Fibroblast of the aortic adventitia (primary cell): ENCODE measurements at regions not wholly inside any gene's neighbourhood (a gene's known extent, or its start where the extent isn't known, plus 50 kb on each side); places are given as distances from the start of the nearest gene placed in this dataset.

Experiments used
- DNase-seq: peaks from one replicate; pipeline ENCODE4 v3.0.0-alpha.2; 2010; ENCODE audit warnings: low read depth
- H3K4me3 ChIP-seq: 2 replicates; pipeline ENCODE4 v1.5.1; 2011; ENCODE audit warnings: low read depth, mild to moderate bottlenecking, control low read depth, low read length, moderate library complexity
- TF ChIP-seq, protein P1 (sequence below): IDR thresholded peaks from 2 replicates; pipeline ENCODE4 v1.5.1; 2011; ENCODE audit warnings: mild to moderate bottlenecking, low read length, control low read depth, inconsistent platforms; ENCODE audit not compliant: insufficient read depth

DNA sequence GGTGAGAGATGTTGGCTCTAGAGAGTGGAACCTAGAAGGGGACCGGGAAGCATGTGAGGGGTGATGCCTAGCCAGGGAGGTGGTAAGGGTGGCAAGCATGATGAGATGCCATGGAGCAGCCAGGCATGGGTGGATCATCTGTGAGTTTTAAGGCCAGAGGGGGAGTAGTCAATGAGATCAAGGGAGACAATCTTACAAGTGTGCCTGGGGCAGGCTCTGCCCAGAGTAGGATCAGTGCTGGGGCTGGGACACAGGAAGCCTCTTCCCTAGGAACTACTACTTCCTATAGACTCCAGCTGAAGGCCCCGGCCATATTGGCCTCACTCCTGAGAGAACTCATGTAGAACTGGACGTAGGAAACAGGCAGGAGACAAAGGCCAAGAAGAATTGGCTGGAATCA is 192.4 kb upstream of the CSF3R start:
- TF ChIP-seq, protein P1, sequence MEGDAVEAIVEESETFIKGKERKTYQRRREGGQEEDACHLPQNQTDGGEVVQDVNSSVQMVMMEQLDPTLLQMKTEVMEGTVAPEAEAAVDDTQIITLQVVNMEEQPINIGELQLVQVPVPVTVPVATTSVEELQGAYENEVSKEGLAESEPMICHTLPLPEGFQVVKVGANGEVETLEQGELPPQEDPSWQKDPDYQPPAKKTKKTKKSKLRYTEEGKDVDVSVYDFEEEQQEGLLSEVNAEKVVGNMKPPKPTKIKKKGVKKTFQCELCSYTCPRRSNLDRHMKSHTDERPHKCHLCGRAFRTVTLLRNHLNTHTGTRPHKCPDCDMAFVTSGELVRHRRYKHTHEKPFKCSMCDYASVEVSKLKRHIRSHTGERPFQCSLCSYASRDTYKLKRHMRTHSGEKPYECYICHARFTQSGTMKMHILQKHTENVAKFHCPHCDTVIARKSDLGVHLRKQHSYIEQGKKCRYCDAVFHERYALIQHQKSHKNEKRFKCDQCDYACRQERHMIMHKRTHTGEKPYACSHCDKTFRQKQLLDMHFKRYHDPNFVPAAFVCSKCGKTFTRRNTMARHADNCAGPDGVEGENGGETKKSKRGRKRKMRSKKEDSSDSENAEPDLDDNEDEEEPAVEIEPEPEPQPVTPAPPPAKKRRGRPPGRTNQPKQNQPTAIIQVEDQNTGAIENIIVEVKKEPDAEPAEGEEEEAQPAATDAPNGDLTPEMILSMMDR: no peak
- H3K4me3 ChIP-seq: no peak overlapping the region
- no peak for DNase-seq

DNA sequence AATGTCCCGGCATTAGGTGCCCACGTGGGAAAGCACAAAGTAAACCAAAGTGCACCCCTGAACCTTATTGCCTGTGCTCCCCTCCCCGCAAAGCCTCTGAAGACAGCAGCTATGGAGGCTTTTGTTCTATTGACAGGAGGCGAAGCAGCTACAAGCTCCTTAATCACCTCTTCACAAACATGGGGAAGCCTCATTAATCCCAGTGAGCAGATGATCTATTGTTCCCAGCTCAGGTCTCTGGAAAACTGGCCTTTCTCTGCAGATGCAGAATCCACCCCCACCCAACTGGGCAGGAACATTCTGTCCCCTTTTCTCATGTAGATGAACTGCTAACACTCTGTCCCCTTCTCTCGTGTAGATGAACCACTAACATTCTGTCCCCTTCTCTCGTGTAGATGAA is 190.5 kb upstream of the CSF3R start:
- H3K4me3 ChIP-seq: no peak overlapping the region
- DNase-seq: no peak
- TF ChIP-seq, protein P1: no peak

DNA sequence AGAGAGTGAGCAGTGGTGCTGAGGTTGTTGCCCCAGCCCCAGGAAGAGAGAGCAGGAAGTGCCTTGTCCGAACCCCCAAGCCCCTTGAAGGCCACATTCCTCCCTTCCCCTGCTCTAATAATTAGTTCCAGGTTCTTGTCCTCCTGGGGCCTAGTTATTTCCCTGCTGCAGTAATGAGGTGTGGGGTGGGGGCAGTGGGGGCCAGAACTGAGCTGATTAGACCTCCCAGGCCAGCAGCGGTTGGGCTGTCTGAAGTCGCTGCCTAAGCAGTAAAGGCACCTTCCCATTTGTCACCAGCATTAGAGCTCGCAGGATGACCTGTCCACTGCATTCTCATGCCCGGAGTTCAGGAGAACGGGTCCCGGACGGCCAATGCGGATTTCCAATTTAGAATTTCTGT is 186.5 kb upstream of the CSF3R start:
- DNase-seq: no peak
- no peak overlapping the region for H3K4me3 ChIP-seq
- TF ChIP-seq, protein P1: no peak

DNA sequence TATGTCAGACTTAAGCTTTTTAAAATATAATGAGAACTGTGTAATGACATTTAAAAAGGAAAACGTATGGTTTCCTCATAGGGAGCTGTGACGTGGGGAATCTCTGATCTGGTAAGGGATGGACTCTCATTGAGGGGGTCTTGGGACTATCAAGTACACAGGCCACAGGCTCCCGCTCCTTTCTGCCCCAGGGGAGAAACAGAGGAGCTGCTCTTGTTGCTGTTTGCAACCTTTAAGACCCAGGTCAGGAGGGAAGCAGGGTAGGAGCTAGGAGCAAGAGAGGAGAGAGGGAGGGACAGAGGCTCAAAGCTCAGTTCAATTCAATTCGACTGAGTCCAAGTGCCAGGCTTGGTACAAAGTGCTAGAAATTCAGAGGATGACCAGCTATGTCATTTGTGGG is 185.1 kb upstream of the CSF3R start:
- no peak overlapping the region for H3K4me3 ChIP-seq
- TF ChIP-seq, protein P1: no peak
- no peak for DNase-seq

DNA sequence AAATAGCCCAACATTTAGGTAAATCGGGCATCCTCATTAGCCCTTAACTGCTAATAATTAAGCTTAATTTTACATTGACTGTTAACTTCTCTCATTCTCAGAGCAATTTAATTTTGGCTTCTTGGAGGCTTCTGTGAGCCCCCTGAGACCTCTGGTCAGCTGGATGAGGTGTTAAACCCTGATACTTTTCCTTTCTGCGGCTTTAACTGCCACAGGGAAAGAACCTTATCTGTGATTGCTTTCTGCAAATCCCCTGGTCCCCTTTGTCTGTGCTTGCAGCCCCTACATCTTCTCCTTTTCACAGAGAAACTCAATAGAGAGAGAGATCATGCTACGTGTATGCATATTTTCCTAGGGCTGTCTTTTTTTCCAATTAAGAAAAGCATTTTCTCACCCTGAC is 184.5 kb upstream of the CSF3R start:
- TF ChIP-seq, protein P1: no peak
- no peak for DNase-seq
- no peak overlapping the region for H3K4me3 ChIP-seq

DNA sequence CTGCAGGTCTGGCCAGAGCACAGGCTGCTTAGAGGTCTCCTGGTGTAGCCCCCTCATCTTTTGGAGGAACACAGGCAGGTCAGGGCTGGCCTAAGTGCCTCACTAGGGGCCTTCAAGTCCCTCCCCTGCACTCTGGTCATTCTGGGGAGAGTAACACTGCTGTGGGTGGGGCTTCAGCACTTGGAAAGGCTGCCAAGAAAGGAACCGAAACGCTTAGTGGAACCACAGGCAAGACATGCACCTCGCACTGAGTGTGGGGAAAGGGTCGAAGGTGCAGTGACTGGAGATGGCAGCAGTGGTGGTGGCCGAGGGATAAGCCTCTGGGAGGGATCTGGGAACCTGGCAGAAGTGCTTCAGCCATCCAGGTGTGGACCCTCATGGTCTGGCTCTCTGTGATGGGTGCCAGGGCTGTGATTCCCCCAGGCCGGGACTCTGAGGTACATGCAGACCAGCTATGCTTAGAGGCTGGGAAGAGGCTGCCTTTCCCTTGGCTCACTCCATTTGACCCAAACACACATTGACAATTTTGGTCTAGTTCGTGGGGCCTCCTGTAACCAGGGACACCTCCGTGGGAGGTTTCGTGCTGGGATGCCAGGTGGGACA is 182.9 kb upstream of the CSF3R start:
- no peak overlapping the region for H3K4me3 ChIP-seq
- TF ChIP-seq, protein P1: no peak
- no peak for DNase-seq
